ENCODE measurements at regions not wholly inside any gene's neighbourhood (a gene's known extent, or its start where the extent isn't known, plus 50 kb on each side); places are given as distances from the start of the nearest gene placed in this dataset.
"Not testable (repeated sequence)": the region's sequence is repeated elsewhere in the genome, so short reads cannot be mapped to it uniquely, and the experiment has no call there.

DNA sequence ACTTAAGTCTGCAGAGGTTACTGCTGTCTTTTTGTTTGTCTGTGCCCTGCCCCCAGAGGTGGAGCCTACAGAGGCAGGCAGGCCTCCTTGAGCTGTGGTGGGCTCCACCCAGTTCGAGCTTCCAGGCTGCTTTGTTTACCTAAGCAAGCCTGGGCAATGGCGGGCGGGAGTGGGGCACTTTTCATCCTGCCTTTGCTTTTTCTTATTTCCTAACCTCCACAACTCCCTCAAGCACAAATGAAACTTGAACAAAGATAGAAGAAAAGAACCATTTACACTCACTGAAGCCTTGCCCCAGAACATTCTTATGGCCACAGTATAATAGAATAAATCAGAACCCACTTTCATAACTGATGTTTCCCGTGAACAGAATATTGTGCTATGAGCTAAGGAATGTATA lies 344.5 kb upstream of the MAOA start:
- H3K27ac ChIP-seq (ENCODE audit: low read depth); H3K27me3 ChIP-seq (ENCODE audit: insufficient read depth); H3K4me3 ChIP-seq; H3K4me1 Mint-ChIP-seq; H3K79me2 ChIP-seq (replicated peaks; ENCODE audit: insufficient read depth); H3K4me2 ChIP-seq; DNase-seq (ENCODE audit: low spot score); H3K9me2 ChIP-seq (ENCODE audit: insufficient read depth); H4K20me1 ChIP-seq (replicated peaks; ENCODE audit: insufficient read depth); H3K4me1 ChIP-seq (ENCODE audit: insufficient read depth); H3K27me3 Mint-ChIP-seq (ENCODE audit: insufficient read depth, low read depth, poor library complexity); H3F3A ChIP-seq (replicated peaks; ENCODE audit: low read depth); H2AFZ ChIP-seq; ATAC-seq; H3K4me3 Mint-ChIP-seq; H3K27ac Mint-ChIP-seq; H3K36me3 Mint-ChIP-seq (ENCODE audit: low read depth); H3K36me3 ChIP-seq (ENCODE audit: insufficient read depth); H3K9me3 Mint-ChIP-seq: not testable (repeated sequence)

DNA sequence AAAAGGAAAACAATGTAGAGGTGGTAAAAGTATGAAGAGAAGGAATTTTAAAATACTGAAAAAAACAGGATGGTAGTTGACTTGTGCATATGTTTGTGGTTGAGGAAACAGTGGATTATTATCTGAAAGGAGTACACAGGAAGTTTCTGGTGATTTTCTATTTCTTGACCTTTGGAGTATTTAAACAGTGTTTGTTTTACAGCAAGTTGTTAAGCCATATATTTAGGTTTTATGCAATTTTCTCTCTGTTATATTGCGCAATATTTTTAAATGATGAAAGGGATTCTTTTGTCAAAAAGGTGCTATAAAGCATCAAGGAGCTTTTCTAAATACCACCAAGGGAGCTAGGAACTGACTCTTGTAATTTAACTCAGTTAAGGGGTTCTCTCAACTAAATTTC lies 343.1 kb upstream of the MAOA start:
- no peaks in the 10 kb centered on the region for H3K27me3 Mint-ChIP-seq (ENCODE audit: insufficient read depth, low read depth, poor library complexity)
- no peak overlapping the region for H3K27ac Mint-ChIP-seq
- no peaks in the 10 kb centered on the region for H3K4me1 ChIP-seq (ENCODE audit: insufficient read depth)
- TF ChIP-seq STAT1 (IDR thresholded peaks at IDR 0.05; ENCODE audit: unreplicated experiment) (no peak), EZH2 (IDR thresholded peaks at IDR 0.05; ENCODE audit: low read depth, unreplicated experiment) (no peak), EZH2phosphoT487 (IDR thresholded peaks at IDR 0.05; ENCODE audit: unreplicated experiment) (no peak), ZNF331 (CRISPR knock-in tag; IDR thresholded peaks at IDR 0.05; ENCODE audit: low read depth) (no peak), POLR2AphosphoS5 (IDR thresholded peaks at IDR 0.05; ENCODE audit: low read depth) (no peak), NANOG (IDR thresholded peaks at IDR 0.05; ENCODE audit: borderline replicate concordance) (no peak), ETS1 (IDR thresholded peaks at IDR 0.05) (no peak), JUNB (IDR thresholded peaks at IDR 0.05; ENCODE audit: unreplicated experiment) (no peak), REST (IDR thresholded peaks at IDR 0.05; ENCODE audit: unreplicated experiment) (no peak), CREB1 (CRISPR knock-in tag; IDR thresholded peaks at IDR 0.05; ENCODE audit: low read depth) (no peak), ZNF114 (CRISPR knock-in tag; IDR thresholded peaks at IDR 0.05) (no peak)
- TF ChIP-seq, protein P1, sequence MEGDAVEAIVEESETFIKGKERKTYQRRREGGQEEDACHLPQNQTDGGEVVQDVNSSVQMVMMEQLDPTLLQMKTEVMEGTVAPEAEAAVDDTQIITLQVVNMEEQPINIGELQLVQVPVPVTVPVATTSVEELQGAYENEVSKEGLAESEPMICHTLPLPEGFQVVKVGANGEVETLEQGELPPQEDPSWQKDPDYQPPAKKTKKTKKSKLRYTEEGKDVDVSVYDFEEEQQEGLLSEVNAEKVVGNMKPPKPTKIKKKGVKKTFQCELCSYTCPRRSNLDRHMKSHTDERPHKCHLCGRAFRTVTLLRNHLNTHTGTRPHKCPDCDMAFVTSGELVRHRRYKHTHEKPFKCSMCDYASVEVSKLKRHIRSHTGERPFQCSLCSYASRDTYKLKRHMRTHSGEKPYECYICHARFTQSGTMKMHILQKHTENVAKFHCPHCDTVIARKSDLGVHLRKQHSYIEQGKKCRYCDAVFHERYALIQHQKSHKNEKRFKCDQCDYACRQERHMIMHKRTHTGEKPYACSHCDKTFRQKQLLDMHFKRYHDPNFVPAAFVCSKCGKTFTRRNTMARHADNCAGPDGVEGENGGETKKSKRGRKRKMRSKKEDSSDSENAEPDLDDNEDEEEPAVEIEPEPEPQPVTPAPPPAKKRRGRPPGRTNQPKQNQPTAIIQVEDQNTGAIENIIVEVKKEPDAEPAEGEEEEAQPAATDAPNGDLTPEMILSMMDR (conservative IDR thresholded peaks at IDR 0.05; ENCODE audit: low read depth in 2 of 2): no peak

More for the DNA sequence above, 343.1 kb upstream of the MAOA start:
- Histone ChIP-seq H3K79me2 (replicated peaks; ENCODE audit: insufficient read depth) (no peaks in the 10 kb centered on the region), H3K4me3 (no peak overlapping the region), H4K20me1 (replicated peaks; ENCODE audit: insufficient read depth) (no peaks in the 10 kb centered on the region), H2AFZ (no peak overlapping the region), H3K4me2 (no peak overlapping the region), H3K36me3 (ENCODE audit: insufficient read depth) (no peaks in the 10 kb centered on the region), H3K27me3 (ENCODE audit: insufficient read depth) (no peaks in the 10 kb centered on the region), H3F3A (replicated peaks; ENCODE audit: low read depth) (no peaks in the 10 kb centered on the region), H3K9me2 (ENCODE audit: insufficient read depth) (no peaks in the 10 kb centered on the region), H3K27ac (ENCODE audit: low read depth) (no peak overlapping the region)
- Mint-ChIP-seq H3K4me1 (no peaks in the 10 kb centered on the region), H3K4me3 (no peak overlapping the region), H3K9me3 (no peaks in the 10 kb centered on the region; the same call in 2 of the 3 replicates), H3K36me3 (ENCODE audit: low read depth) (peaks cover 3% of the 10 kb centered on the region; the same call in 2 of the 3 replicates)
- DNase-seq (ENCODE audit: low spot score) (no peak), ATAC-seq (no peak)

Data from GM23338 (cell line).